ENCODE measurements at regions not wholly inside any gene's neighbourhood (a gene's known extent, or its start where the extent isn't known, plus 50 kb on each side); places are given as distances from the start of the nearest gene placed in this dataset.

GRCh38 chr5:123885081-123885480 lies 373.1 kb downstream of the CSNK1G3 start:
- DNase-seq, result no peak

- DNase-seq, result no peak
Observed at GRCh38 chr5:123882965-123883345, 371.0 kb downstream of the CSNK1G3 start.

- DNase-seq, result no peak
Observed at GRCh38 chr5:123882319-123882964, 370.5 kb downstream of the CSNK1G3 start.

GRCh38 chr5:123881759-123882244 lies 369.8 kb downstream of the CSNK1G3 start:
- no peak for DNase-seq

- DNase-seq, result no peak
Observed at GRCh38 chr5:123880875-123881274, 368.9 kb downstream of the CSNK1G3 start.

- DNase-seq, result no peak
Observed at GRCh38 chr5:123879071-123879470, 367.1 kb downstream of the CSNK1G3 start.

- DNase-seq, result no peak
Observed at GRCh38 chr5:123876276-123876790, 364.4 kb downstream of the CSNK1G3 start.

GRCh38 chr5:123875561-123876275 lies 363.7 kb downstream of the CSNK1G3 start:
- no peak for DNase-seq

- no peak for DNase-seq
Observed at GRCh38 chr5:123874600-123875201, 362.7 kb downstream of the CSNK1G3 start.

- no peak for DNase-seq
Observed at GRCh38 chr5:123873846-123874245, 361.9 kb downstream of the CSNK1G3 start.

GRCh38 chr5:123871373-123871772 lies 359.4 kb downstream of the CSNK1G3 start:
- no peak for DNase-seq

GRCh38 chr5:123868881-123869280 lies 356.9 kb downstream of the CSNK1G3 start:
- no peak for DNase-seq

GRCh38 chr5:123868267-123868666 lies 356.3 kb downstream of the CSNK1G3 start:
- no peak for DNase-seq

GRCh38 chr5:123865641-123866040 lies 353.7 kb downstream of the CSNK1G3 start:
- DNase-seq, result no peak

GRCh38 chr5:123864578-123864977 lies 352.6 kb downstream of the CSNK1G3 start:
- no peak for DNase-seq

GRCh38 chr5:123858938-123859337 lies 347.0 kb downstream of the CSNK1G3 start:
- no peak for DNase-seq

GRCh38 chr5:123856766-123857165 lies 344.8 kb downstream of the CSNK1G3 start:
- no peak for DNase-seq

- no peak for DNase-seq
Observed at GRCh38 chr5:123855609-123856008, 343.6 kb downstream of the CSNK1G3 start.

- no peak for DNase-seq
Observed at GRCh38 chr5:123845356-123846100, 333.6 kb downstream of the CSNK1G3 start.

- DNase-seq, result no peak
Observed at GRCh38 chr5:123844873-123845272, 332.9 kb downstream of the CSNK1G3 start.

- no peak for DNase-seq
Observed at GRCh38 chr5:123835421-123835820, 323.4 kb downstream of the CSNK1G3 start.

- no peak for DNase-seq
Observed at GRCh38 chr5:123830575-123830974, 318.6 kb downstream of the CSNK1G3 start.

- no peak for DNase-seq
Observed at GRCh38 chr5:123827811-123828210, 315.8 kb downstream of the CSNK1G3 start.

Measured in activated CD4-positive, alpha-beta T cell treated with anti-CD3 and anti-CD28 coated beads, Interleukin-10, Interleukin-2, amounts not matched to agents 100 ng/mL and 50 ng/mL, durations not matched to agents 16 hours and 8 hours (primary cell).